Right lobe of liver (tissue), 4 donors: ENCODE measurements at regions not wholly inside any gene's neighbourhood (a gene's known extent, or its start where the extent isn't known, plus 50 kb on each side); places are given as distances from the start of the nearest gene placed in this dataset.

Source experiments
- CTCF ChIP-seq, 4 donors: fragments of 200-600 bp in 3 of 4; fragments of 450-650 bp in 1 of 4; IDR thresholded peaks; one replicate each; pipeline versions ENCODE4 v1.5.1 to v1.8.0; 2016 to 2022; ENCODE audit warnings: antibody characterized with exemption in 4 of 4, mild to moderate bottlenecking in 2 of 4
- POLR2A ChIP-seq: fragments of 450-650 bp; IDR thresholded peaks from one replicate; pipeline ENCODE4 v1.6.1; 2017; ENCODE audit warnings: antibody characterized with exemption, mild to moderate bottlenecking
- donor health status: DM: no; HTN: no; CAD: no.
- donor health status: DM: no; HTN: no; CAD: no.
- donor health status: DM: no; HTN: yes; CAD: no.

GRCh38 chr13:99145461-99145860 lies 55.2 kb upstream of the UBAC2 start:
- TF ChIP-seq CTCF (IDR thresholded peaks at IDR 0.05) (no peak), POLR2A (no peak)
